GM19455 (cell line): ENCODE measurements at regions not wholly inside any gene's neighbourhood (a gene's known extent, or its start where the extent isn't known, plus 50 kb on each side); places are given as distances from the start of the nearest gene placed in this dataset.
A peak's percentile ranks its signal among the peaks of the same experiment; 100 is the strongest.
"Not testable (repeated sequence)": the region's sequence is repeated elsewhere in the genome, so short reads cannot be mapped to it uniquely, and the experiment has no call there.

Experiments
- ATAC-seq: cut with Tn5 transposase; IDR thresholded peaks from one replicate; pipeline ENCODE4 v1.9.1; 2021; ENCODE audit not compliant: unreplicated experiment

DNA sequence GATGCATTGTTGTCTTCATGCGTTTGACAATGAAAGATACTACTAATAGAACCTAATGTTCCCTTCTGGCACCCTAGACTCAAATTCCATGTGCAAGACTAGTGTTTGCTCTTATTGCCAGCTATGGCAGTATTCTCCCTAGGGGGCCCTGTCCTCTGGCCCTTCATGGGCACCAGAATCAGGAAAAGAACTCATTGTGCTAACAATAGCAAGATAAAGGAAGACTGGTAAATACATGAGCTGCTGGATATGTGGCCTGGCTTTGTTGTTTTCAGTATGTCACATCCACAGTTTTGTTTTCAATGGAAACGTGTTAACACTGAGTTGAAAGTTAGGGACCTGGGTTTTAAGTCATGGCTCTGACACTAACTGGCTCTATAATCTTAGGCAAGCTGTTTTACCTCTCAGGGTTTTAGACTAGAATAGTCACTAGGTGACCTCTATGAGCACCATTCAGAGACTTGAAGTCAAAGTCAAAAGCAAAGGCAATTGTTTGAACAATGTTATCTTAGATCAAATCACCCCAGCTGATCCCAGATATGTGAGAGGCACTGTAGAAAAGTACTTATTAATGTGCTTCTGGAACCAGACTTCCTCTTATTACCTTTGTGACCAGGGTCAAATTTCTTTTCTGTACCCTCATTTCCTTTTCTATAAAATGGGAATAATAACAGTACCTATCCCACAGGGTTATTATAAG, 253.7 kb upstream of the DIAPH2 start:
- ATAC-seq = no peak

DNA sequence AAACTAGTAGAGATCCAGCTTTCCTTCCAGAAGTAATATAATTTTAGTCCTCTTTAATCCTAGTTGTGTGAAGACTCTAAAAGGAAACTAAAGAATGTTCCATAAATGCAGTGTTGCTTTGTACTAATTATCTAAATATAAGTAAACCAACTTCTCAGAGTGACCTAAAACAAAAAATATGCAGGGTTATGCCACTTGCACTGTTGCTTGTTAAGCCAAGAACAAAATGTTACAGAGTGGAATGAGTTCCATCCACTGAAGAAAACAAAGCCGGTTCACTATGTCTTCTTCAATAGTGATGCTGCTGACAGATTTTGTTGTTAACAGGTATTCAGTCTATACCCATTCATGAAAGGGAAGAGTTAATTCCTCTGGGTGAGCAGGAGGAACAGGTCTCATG, 252.0 kb upstream of the DIAPH2 start:
- no peak for ATAC-seq

DNA sequence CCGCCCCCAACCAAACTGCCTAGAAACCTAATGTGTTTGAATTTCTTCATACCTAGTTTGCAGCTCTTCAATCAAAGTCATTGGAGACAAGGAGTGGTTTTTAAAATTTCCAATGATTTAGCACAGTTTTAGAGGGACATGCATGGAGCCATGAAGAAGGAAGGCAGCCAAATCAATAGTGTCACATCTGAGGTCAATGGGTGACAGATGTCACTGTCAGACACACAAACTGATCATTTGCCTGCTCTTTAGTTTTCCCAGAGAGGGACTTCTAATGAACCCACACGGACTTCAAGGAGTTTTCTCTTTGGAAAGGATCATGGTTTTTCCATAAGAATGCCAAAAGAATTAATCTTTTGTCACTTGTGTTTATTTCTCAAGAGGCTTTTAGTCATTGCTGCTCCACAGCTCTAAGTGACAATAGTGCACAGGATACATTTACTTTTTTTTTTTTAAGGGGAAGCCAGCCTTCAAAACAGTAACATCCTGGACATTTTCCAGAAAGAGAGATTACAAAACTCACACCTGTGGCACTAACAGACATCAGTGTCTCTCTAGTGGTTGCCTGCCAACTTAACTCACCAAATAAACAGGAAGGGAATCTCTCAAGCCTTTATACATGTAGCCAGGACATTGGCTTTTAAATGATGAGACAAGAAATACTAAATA, 251.1 kb upstream of the DIAPH2 start:
- ATAC-seq = no peak

DNA sequence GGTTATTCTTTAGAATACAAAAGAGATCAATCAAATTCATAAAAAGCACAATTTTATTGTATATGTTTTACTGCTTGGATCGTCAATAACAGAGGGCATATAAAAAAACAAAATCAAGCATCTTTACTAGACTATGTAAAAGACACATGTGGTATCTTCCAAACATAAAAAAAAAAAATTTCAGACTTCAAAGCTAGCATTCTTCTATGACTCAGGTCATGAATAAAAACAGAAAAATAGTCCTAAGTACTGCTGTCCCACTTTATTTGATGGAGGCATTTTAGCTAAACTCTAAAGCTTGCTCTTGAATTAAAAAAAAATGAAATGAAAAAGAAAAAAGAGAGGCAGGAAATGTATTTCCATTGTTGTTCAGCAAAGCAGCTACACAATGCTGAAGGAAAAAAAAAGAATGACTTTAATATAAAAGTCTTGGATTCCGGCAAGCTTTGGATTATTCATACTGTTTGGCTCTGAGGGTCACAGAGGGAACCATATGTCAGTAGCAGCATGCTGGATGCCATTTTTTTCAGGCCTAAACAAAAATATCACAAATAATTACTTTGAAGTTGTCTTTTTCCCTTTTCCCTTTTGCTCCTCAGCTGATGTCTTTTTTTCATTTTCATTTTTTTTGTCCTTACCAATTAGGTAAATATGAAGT, 249.1 kb upstream of the DIAPH2 start:
- no peak for ATAC-seq

DNA sequence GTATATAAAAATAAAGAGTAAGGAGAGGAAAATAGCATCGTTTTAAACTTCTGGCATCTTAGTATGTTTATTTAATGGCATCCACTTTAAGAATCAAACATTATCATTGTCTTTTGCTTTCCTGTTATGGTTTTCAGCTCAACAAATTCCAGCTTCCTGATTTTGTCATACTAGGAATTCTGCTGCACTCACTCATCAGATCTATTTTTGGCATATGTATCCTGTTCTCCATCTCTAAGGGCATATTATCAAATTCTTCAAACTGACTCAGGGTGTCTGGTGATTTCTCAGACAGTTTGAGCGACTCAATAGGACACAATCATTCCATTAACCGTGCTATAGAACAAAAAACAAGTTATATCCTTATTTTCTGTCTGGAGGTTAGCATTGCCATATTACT, 248.5 kb upstream of the DIAPH2 start:
- no peak for ATAC-seq

DNA sequence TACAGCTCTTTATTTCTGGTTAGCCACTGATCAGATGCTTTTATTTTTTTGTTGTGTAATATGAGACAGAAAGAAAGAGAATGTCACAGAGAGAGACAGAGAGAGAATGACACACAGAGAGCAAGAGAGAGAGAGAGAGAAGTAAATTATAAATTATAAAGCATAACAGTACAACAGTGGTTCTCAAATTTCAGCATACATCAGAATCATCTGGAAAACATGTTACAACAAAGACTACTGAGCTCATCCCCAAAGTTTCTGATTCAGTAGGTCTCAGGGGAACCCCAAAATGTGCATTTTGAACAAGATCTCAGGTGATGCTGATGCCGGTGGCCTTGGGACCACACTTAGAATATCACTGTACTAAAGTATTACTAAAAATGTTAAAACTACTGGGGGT, 245.8 kb upstream of the DIAPH2 start:
- ATAC-seq = no peak

DNA sequence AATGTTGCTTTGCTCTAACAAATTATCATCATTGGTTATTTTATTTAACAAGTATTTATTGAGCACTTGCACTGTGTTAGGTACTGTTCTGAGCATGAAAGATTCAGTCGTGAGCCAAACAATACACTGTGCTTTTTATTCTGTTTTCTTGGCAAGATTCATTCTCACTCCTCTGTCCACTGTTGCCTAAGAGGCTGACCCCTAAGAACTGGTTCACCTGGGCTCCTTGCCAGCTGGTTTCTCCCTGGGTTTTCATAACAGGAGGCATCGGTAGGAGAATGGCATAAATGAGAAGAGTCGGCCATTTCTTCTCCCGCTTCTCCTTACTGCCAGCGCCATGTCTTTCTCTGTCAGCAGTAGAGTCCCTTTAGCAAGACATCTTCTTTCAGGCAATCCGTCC, 243.7 kb upstream of the DIAPH2 start:
- no peak for ATAC-seq

DNA sequence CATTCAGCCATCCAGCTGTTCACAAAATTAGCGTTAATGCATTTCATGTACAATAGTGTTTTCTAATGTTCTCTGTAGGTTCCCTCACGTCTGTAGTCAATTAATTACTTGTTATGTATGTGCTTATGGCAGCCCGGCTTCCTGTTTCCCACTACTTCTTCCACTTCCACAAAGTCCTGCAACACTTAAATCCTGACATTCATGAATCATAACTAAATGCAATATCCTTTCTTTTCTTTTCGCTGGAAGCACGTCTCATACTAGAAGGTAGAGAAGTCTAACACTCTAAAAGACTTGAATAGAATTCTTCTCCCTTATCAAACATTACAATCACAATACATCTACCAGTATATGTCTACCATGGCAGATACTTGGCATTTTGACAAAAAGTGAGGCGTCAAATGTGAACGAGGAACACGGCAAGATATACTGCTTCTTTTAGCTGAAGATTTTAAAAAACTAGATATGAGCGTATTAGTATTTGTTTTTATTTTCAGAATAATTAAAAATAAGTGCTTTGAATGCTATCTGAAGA, 239.0 kb upstream of the DIAPH2 start:
- ATAC-seq = no peak

DNA sequence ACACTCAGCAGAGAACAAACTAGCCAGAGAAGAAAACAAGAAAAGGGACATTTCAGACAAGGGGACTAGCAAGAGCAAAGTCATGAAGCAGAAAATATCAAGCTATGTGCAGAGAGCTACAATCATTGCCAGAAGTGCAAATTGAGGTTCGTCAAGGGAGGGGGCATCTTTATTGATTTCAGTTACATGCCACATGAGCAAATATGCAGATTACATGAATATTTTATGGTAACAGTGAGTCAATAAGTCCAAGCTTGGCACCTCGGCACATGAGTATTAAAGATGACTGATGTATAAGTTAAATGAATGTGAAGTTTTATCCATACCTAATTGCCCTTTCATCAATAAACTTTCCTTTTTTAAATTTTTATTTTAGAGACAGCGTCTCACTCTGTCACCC, 238.1 kb upstream of the DIAPH2 start:
- no peak for ATAC-seq

DNA sequence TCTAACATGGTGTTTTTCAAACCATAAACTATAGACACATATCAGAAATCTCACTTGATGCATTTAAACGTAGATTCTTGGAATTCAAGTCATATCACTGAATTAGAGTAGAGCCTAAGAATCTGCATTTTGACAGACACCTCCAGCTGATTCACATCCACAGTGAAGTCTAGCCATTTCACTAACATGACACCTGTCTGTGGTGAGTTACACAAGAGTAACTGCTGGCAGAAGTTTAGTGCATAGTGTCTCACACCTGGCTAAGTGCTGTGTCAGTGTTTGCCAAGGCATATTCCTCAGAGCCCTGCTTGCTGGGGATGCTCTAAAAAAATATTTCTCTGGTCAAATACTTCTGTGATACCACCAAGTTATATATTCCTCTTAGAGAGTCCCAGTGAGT, 237.5 kb upstream of the DIAPH2 start:
- ATAC-seq = no peak

DNA sequence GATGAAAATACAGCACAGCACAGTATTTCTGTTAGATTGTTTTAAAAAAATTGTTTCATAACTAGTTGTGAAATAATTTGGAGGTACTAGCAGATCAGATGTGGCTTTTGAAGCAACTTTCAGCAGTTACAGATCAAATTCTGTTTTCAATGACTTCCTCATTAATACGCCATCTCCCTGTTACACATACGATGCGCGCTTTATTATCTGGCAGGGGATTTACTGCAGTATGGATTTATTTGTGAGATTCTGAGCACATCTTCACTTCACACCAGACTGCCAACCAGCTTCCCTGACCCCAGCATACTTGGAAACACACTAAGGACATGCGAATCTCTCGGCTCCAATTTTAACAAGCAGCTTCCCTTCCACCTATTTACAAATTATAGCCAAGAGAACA, 235.5 kb upstream of the DIAPH2 start:
- no peak for ATAC-seq

DNA sequence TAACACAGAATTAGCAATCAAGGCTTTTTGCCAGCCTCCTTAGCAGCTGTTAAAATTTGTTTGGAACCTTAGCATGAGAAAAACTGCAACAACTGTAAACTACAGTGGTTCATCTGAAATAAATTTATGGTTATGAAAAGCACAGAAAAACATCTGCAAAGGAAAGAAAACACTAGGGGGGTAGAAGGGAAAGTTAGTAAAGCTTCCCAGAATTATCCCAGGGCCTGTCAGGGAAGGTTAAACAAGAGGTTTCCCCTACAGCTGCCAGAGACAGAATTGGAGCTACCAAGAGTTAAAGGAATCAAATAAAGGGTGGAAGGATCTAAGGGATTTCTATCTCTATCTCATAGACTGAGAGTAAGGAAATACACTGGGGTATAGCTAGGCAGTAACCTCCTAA, 234.7 kb upstream of the DIAPH2 start:
- no peak for ATAC-seq

DNA sequence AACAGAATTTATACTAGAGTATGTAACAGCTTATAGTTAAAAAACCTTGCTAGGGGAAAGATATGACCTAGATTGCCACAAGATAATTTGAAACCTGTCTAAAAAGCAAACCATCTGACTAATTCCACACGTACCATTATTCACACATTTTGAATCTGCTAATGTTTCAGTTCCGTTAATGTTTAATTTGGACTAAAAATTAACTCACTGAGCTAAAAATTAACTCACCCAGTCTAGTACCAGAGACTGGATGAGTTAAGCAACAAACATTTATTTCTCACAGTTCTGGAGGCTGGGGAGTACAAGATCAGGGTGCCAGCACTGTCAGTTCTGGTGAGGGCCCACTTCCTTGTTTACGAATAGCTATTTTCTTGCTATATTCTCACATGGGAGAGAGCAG, 231.5 kb upstream of the DIAPH2 start:
- ATAC-seq = peak; percentile 86

DNA sequence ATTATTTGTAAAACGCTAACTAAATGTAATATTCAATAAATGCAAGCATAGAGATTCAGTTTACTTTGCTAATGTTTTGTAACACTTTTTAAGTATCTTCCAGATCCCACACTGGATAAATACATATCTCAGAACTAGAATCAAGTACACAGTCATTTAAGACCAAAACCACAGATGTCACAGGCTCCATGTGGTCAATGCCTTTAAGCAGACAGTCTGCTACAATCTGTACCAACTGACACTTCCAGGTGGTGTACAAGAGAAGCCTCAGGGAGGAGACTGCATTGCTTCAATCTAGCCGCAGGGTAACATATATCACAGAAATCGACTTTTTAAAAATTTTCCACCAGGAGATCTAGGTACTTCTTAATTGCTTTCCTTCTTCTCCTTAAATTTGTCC, 229.6 kb upstream of the DIAPH2 start:
- no peak for ATAC-seq

DNA sequence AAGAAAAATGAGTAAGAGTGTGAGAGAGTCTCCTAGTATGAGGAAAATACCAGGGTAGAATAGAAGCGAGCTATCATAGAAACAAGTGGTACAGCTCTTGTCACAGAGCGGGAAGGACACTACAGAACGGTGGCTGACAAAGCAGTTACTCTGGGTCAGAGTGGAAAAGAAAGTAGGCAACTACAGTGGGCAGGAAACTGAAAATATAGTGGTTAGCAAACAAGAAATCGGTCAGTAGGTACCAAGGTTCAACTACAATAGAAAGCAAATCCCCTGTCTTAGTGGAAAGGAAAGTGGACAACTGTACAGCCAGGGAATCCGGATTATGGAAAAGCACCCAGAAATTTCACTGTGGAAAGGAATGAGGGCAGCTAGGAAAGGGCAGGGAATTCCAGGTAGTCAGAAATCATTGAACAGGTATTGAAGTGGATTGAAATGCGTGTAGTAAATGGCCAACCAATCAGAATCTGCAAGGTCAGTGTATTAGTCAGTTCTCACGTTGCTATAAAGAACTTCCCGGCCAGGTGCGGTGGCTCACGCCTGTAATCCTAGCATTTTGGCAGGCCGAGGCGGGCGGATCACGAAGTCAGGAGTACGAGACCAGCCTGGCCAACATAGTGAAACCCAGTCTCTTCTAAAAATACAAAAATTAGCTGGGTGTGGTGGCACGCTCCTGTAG, 219.6 kb upstream of the DIAPH2 start:
- no peak for ATAC-seq

DNA sequence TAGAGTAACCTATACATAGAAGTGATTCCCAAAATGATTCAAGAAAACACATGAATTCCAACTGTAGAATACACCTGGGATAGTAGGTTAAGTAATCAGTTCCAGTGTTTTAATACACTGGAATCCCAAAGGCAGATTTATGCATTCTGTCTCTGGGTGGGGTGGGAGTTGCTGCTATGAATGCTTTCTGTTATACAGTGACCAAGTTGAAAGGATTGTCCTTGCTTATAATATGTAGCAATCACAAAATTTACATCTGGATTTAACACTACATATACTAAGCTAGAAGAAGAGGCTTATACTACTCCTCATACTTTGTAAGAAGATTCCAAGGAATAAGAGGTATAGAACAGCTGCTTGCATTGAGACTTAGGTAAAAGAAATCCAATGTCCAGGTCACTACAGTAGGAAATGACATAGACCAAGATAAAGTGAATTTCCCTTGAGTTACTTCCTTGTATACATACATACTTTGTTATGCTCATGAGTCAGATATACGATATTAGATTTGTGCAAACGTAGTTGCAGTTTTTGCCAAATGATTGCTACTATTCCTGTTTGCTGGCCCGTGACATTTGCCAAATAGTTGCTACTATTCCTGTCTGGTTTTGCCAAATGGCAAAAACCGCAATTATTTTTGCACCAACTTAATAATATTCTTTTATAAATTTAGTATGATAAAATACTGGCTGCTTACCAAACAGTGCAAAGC, 210.5 kb upstream of the DIAPH2 start:
- no peak for ATAC-seq

DNA sequence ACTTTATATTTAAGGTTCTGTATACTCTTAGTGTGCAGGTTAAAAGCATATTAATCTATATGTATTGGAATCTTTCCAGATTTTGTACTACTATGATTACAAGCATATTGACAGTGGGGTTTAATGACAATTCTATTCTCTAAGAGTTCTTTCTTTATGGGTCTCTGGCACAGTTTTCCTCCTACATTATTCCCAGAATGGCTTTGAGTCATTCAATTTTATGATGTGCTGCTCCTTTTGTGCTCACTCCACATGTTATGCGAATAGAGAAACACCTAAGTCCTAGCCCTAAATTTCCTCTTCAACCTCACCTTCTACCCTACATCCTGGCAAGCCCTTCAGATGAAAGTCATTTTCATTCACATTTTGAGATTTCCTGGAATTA, 209.9 kb upstream of the DIAPH2 start:
- no peak for ATAC-seq

DNA sequence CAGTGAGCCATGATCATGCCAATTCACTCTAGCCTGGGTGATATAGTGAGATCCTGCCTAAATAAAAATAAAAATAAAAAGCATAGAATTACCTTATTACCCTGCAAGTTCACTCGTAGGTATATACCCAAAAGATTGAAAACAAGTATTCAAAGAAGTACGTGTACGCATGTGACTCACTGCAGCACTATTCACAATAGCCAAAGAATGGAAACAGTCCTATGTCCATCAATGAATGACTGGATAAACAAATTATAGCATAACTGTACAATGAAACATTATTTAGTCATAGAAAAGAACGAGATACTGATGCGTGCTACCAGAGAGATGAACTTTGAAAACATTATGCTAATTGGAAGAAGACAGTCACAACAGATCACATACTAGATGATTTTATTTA, 204.6 kb upstream of the DIAPH2 start:
- no peak for ATAC-seq

DNA sequence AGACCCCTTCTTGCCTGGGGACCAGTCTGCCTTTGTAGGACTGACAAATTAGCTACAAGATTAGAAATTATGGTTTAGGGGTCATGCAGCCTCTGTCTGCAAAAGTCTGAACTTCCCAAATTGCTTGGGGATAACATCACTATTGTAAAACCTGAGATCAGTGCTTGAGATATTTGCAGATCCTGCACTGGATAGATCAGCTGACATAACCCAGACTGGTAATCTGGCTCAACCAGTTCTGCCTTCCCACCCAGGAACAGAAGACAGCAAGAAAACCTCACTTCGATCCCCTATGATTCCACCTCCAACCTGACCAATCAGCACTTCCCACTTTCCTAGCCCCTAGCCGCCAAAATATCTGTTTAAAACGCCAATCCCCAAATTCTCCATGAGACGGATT, 202.8 kb upstream of the DIAPH2 start:
- no peak for ATAC-seq

DNA sequence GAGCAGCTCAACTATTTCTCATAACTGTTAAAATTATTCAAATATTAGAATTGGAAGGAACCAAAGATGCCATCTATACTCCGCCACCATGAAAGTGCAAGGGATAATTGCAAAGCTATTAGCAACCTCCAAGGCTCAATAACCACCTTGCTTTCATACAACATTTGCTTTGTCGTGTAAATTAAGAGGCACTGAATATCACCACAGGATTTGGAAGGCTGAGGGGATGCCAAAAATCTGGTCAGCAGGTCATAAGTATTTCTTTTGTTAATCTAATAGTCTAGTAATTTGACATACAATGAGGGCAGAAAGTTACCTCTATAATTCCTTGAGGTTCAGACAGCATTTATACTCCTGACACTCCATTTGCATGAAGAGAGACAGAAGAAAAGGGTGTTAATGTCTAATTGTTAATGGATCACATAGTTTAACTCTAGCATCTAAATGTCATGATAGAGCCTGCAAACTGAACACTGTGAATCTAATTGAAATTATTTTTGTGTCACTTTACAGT, 200.9 kb upstream of the DIAPH2 start:
- no peak for ATAC-seq

DNA sequence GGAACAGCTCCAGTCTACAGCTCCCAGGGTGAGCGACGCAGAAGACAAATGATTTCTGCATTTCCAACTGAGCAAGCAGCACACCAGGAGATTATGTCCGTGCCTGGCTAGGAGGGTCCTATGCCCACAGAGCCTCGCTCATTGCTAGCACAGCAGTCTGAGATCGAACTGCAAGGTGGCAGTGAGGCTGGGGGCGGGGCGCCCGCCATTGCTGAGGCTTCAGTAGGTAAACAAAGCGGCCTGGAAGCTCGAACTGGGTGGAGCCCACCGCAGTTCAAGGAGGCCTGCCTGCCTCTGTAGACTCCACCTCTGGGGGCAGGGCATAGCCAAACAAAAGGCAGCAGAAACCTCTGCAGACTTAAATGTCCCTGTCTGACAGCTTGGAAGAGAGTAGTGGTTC, 198.0 kb upstream of the DIAPH2 start:
- ATAC-seq = not testable (repeated sequence)
